WERI-Rb-1 (cell line): ENCODE measurements at regions not wholly inside any gene's neighbourhood (a gene's known extent, or its start where the extent isn't known, plus 50 kb on each side); places are given as distances from the start of the nearest gene placed in this dataset.

Source experiments
- DNase-seq: peaks from one replicate; pipeline ENCODE4 v3.0.0-alpha.2; 2020
- H3K27ac ChIP-seq: fragments of 250-450 bp; sonication (Bioruptor Pico); 2 replicates; pipeline ENCODE4 v1.5.1; 2020; ENCODE audit warnings: mild to moderate bottlenecking, moderate library complexity
- H3K27me3 ChIP-seq: fragments of 250-450 bp; sonication (Bioruptor Pico); 2 replicates; pipeline ENCODE4 v1.5.1; 2021; ENCODE audit warnings: mild to moderate bottlenecking, low read depth, moderate library complexity; ENCODE audit not compliant: insufficient read depth, severe bottlenecking
- H3K36me3 ChIP-seq: fragments of 250-450 bp; sonication (Bioruptor Pico); 2 replicates; pipeline ENCODE4 v1.5.1; 2020; ENCODE audit warnings: mild to moderate bottlenecking, moderate library complexity
- H3K4me3 ChIP-seq: 2 replicates; pipeline ENCODE4 v1.5.1; 2011; ENCODE audit warnings: low read depth, mild to moderate bottlenecking, control low read depth, low read length
- H3K9me3 ChIP-seq: fragments of 250-450 bp; sonication (Bioruptor Pico); 2 replicates; pipeline ENCODE4 v1.5.1; 2021; ENCODE audit warnings: mild to moderate bottlenecking, moderate library complexity; ENCODE audit not compliant: severe bottlenecking
- CTCF ChIP-seq: IDR thresholded peaks from 2 replicates; pipeline ENCODE4 v1.5.1; 2011; ENCODE audit warnings: low read depth, mild to moderate bottlenecking, control low read depth, inconsistent platforms, low read length

DNA sequence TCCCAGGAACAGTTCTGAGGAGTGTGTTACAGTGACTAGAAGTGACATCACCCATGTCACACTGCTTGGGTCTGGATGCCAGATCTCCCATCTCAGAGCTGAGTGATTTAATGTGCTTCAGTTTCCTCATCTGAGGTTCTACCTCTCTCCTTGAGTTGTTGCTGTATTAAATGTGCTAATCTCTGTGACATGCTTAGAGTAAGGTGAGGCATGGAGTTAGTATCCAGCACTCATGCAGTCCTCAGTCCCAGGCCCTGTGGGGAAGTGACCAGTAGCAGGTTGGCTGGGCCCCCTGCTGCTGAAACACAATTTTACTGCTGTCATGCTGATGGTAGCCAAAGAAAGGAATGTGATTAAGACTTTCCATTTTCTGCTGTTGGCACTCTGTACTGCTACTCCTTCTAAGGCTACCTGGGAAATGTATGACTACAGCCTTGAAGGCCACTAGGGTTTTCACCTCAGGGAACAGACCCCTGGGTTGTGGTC, 639.6 kb downstream of the MID1IP1 start:
- Histone ChIP-seq H3K9me3 (no peaks in the 10 kb centered on the region), H3K36me3 (no peaks in the 10 kb centered on the region), H3K4me3 (no peak overlapping the region)

DNA sequence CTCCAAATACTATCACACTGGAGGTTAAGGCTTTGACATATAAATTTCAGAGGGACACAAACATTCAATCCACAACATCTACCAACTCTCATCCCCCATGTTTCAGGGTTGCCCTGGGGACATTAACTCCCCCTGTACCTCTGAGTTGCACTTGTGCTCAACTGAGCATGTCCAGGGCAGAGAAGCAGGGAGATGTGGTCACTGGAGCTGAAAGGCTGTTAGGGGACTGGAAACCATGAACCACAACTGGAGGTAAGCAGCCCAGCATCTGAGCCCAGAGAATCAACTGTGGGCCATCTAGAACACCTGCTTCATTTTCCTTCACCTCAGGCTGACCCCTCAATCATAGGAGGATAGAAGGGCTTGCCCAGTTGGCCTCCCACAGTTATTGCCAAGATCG, 641.1 kb downstream of the MID1IP1 start:
- no peaks in the 10 kb centered on the region for H3K27me3 ChIP-seq
- H3K36me3 ChIP-seq = no peaks in the 10 kb centered on the region
- H3K27ac ChIP-seq = no peak overlapping the region; the same call in 1 of the 2 replicates
- no peak overlapping the region for H3K4me3 ChIP-seq
- no peak for TF ChIP-seq CTCF
- H3K9me3 ChIP-seq = no peaks in the 10 kb centered on the region
- no peak for DNase-seq

More for the DNA sequence above, 639.6 kb downstream of the MID1IP1 start:
- no peak for TF ChIP-seq CTCF
- DNase-seq = no peak
- Histone ChIP-seq H3K27ac (peak overlapping the region; percentile 79), H3K27me3 (no peaks in the 10 kb centered on the region)

GRCh38 chrX:39443240-39443639, 642.0 kb downstream of the MID1IP1 start:
- no peak overlapping the region for H3K27ac ChIP-seq
- H3K36me3 ChIP-seq = no peaks in the 10 kb centered on the region
- H3K9me3 ChIP-seq = no peaks in the 10 kb centered on the region
- no peak for TF ChIP-seq CTCF
- no peaks in the 10 kb centered on the region for H3K27me3 ChIP-seq
- H3K4me3 ChIP-seq = no peak overlapping the region
- no peak for DNase-seq

DNA sequence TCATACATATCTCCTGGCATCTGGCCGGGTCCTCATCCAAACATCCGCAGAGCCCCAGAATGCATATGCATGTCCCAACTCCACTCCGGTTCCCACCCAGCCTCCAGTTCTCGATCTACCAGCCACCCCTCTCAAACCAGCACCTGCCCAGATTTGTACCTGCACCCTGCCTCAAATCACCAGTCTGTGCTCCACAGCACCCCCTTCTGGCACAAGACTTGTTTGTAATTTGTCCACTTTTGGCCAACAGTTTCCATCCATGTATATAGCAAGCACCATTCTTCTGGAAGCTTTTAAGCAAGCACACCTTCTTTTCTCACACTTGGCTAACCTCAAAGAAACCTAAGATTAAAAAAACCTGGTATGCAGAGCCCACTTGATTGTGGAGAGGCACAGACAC, 644.1 kb downstream of the MID1IP1 start:
- peak; percentile 63 for TF ChIP-seq CTCF
- peak; percentile 46 for DNase-seq
- Histone ChIP-seq H3K4me3 (no peak overlapping the region), H3K27me3 (no peaks in the 10 kb centered on the region), H3K27ac (no peak overlapping the region), H3K9me3 (no peaks in the 10 kb centered on the region), H3K36me3 (no peaks in the 10 kb centered on the region)

DNA sequence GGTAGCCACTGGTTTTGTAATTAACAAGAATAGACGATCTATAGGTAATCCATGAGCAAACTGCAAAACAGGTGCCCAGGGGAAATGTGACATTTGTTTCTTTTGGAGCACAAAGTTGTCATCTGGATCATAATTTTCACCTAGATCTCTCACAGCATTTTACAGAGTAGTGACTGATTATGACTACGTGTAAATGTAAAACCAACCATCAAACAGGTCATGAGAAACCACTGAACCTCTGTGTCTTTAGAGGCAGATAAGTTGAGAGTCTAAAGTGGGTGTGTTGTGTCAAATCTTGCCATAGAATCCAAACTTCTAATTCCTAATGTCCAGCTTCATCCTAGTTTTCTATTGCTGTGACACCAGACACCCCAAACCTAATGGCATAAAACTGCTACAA, 648.1 kb downstream of the MID1IP1 start:
- Histone ChIP-seq H3K36me3 (no peaks in the 10 kb centered on the region), H3K27ac (no peak overlapping the region), H3K4me3 (no peak overlapping the region), H3K9me3 (no peaks in the 10 kb centered on the region), H3K27me3 (no peaks in the 10 kb centered on the region)
- TF ChIP-seq CTCF = no peak
- DNase-seq = no peak

DNA sequence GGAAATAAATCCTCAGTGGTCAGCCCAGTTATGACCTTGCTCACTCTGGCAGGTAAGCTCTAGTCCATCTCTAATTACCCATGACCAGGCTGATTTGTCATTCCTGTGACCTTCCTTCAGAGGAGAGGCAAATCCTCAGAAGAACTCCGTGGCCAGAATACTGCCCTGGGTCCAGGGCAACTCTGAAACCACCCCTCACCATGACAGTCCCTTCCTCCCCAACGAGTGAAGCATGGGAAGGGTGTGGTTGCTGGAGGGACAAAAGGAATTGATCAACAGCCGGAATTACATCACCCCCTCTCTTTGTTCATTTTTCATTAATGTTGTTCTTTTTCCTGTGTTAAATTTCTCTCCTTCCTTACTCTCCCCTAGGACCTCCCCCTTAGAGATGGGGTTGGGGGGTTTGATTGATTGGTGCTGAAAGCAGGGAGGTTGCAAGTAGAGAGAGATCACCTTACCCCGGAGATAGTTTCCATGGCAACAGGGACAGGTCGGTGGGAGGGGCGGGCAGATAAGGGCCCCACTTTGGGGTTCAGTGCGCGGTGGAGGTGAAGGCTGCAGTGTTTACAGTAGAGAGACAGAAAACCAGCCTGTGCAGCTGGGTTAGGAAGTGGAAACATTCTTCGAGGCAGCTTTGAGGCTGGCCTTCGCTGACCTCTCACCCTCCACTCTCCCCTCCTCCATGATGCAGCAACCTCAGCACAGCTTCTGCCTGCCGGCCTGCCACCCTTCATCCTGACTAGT, 647.4 kb downstream of the BCOR start:
- Histone ChIP-seq H3K36me3 (no peaks in the 10 kb centered on the region), H3K9me3 (no peaks in the 10 kb centered on the region), H3K4me3 (no peak overlapping the region), H3K27me3 (no peaks in the 10 kb centered on the region), H3K27ac (no peak overlapping the region)
- TF ChIP-seq CTCF = no peak
- DNase-seq = no peak
